Brain microvascular endothelial cell (primary cell): ENCODE measurements at regions not wholly inside any gene's neighbourhood (a gene's known extent, or its start where the extent isn't known, plus 50 kb on each side); places are given as distances from the start of the nearest gene placed in this dataset.
A peak's percentile ranks its signal among the peaks of the same experiment; 100 is the strongest.

Experiments
- DNase-seq: peaks from one replicate; pipeline ENCODE4 v3.0.0-alpha.2; 2020
- H3K27ac ChIP-seq: fragments of 250-450 bp; sonication (Bioruptor Pico); 2 replicates; pipeline ENCODE4 v1.5.1; 2020; ENCODE audit warnings: mild to moderate bottlenecking, moderate library complexity
- H3K27me3 ChIP-seq: fragments of 250-450 bp; sonication (Bioruptor Pico); replicated peaks from 2 replicates; pipeline ENCODE4 v1.5.1; 2020; ENCODE audit warnings: mild to moderate bottlenecking
- H3K36me3 ChIP-seq: fragments of 250-450 bp; sonication (Bioruptor Pico); replicated peaks from 2 replicates; pipeline ENCODE4 v1.5.1; 2020; ENCODE audit warnings: mild to moderate bottlenecking
- H3K4me3 ChIP-seq: 2 replicates; pipeline ENCODE4 v1.5.1; 2011; ENCODE audit warnings: low read depth, mild to moderate bottlenecking, control low read depth, low read length, moderate library complexity
- in situ Hi-C: cut with HindIII; loops from 2 replicates; pipeline ENCODE4 v1.10.0; 2017; ENCODE audit warnings: low sequenced_read_pairs, low pct_ligation_motif_present
- TF ChIP-seq, protein P1 (sequence below): IDR thresholded peaks from 2 replicates; pipeline ENCODE4 v1.5.1; 2011; ENCODE audit warnings: low read depth, mild to moderate bottlenecking, moderate library complexity, low read length, control low read depth, inconsistent platforms; ENCODE audit errors: missing control alignments

DNA sequence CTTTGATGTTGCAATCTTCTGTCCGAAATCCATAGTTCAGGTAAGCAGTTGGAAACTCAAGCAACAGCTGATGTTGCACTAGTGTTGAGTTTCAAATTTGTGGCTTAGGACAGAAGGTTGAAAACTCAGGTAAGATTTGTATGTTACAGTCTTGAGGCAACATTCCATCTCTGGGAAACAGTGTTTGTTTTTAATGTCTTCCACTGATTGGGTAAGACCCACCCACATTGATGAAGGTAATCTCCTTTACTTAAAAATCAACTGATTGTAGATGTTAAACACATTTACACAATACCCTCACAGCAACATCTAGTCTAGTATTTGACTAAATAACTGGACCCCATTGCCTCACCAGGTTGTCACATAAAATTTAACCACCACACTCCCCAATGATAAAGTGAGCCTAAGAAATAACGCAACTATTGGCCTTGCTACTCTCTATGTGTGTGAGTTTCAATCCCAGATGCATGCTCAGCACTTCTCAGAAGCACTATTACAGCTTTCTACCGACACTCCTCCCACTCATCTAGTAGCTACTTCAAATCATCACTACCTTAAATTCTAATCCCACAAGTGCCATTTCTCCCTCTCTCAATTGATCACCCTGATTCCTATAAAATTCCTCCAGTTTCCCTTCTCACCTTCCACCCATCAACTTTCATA, 164.0 kb downstream of the MBD2 start:
- no peaks in the 10 kb centered on the region for H3K27me3 ChIP-seq
- H3K36me3 ChIP-seq, result no peaks in the 10 kb centered on the region
- H3K27ac ChIP-seq, result no peak overlapping the region
- H3K4me3 ChIP-seq, result no peak overlapping the region
- TF ChIP-seq, protein P1, sequence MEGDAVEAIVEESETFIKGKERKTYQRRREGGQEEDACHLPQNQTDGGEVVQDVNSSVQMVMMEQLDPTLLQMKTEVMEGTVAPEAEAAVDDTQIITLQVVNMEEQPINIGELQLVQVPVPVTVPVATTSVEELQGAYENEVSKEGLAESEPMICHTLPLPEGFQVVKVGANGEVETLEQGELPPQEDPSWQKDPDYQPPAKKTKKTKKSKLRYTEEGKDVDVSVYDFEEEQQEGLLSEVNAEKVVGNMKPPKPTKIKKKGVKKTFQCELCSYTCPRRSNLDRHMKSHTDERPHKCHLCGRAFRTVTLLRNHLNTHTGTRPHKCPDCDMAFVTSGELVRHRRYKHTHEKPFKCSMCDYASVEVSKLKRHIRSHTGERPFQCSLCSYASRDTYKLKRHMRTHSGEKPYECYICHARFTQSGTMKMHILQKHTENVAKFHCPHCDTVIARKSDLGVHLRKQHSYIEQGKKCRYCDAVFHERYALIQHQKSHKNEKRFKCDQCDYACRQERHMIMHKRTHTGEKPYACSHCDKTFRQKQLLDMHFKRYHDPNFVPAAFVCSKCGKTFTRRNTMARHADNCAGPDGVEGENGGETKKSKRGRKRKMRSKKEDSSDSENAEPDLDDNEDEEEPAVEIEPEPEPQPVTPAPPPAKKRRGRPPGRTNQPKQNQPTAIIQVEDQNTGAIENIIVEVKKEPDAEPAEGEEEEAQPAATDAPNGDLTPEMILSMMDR, result no peak
- in situ Hi-C loops, result no loop called here
- DNase-seq, result no peak

DNA sequence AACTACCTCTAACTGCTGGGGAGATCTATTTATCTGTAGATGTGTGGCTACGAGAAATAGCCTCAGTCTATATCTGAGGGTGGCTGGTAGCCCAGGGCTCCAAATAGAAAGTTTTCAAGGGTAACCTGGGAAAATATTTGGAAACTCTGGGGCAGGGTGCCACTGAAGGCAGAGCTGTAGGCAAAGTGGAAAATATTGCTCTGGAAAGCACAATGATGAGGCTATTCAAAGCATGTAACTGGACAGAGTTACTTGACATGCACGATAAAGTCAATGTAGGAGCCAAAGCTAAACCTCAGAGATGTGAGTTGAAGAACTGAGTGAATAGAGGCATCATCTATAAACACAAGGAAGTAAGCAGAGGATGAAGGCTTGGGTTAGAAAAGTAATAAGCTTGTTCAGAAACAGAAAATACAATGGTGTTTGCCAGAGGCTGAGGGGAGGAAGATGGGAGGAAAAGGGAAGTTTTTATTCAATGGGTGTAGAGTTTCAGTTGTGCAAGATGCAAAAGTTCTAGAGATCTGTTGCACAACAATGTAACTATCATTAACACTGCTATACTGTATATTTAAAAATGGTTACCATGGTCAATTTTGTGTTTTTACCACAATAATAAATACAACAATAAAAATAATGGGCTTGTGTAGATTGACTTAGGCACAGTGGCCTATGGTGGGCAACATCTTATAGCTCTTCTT, 171.6 kb downstream of the MBD2 start:
- in situ Hi-C loops, result no loop called here
- H3K27ac ChIP-seq, result no peak overlapping the region
- TF ChIP-seq, protein P1, result no peak
- DNase-seq, result no peak
- no peaks in the 10 kb centered on the region for H3K36me3 ChIP-seq
- no peaks in the 10 kb centered on the region for H3K27me3 ChIP-seq
- H3K4me3 ChIP-seq, result no peak overlapping the region

DNA sequence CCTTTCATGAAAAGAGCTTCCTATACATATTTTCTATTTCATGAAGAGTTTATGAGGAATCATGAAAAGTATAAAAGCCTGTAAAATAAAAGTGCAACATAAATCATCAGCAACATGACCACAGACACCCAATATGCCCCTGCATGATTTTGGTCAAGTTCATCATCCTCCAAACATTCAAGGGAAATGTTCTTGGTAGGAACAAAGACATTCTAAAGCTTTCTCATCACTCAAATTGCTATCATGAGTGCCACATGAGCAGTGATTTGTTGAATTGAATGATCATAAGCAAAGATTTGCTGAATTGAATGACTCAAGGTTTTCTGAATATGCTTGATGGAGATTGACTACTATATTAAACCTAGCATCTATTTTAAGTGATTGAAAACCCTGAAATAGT, 172.2 kb downstream of the MBD2 start:
- Histone ChIP-seq H3K27ac (no peak overlapping the region), H3K4me3 (no peak overlapping the region), H3K27me3 (no peaks in the 10 kb centered on the region), H3K36me3 (no peaks in the 10 kb centered on the region)
- TF ChIP-seq, protein P1, result no peak
- in situ Hi-C loops, result no loop called here
- no peak for DNase-seq

DNA sequence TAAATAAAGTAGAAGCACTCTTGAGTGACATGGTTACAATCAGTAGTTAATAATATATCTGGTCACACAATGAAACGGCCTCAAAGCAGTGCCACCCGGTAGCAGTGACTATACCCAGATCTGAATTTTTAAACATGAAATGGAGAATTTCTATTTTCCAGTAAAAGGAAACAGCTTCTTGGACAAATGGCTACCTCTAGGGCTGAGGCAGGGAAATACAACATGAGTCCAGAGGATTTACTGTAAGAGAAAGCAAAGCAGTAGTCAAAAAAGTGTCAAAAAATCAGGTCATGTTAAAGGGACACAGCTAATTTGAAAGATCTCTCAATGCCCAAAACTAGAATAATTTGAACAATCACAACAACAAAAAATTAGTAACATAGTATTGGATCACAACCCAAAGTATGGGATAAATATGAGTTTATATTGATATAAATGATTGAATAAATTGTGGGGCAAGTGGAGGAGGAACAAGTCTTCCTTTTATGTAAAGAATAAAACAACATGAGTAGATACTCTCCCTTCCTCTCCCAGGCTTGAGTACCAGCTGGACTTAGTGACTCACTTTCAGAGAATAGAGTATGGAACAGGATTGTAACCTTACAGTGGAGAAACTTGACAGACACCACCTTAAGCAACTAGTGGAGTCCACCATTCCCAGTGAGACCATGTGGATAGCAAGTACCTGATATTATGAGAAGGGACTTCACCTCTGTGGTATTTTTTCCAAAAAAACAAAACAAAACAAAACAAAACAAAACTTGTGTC, 180.8 kb downstream of the MBD2 start:
- Histone ChIP-seq H3K4me3 (no peak overlapping the region), H3K27ac (no peak overlapping the region), H3K36me3 (no peaks in the 10 kb centered on the region), H3K27me3 (no peaks in the 10 kb centered on the region)
- in situ Hi-C loops, result no loop called here
- TF ChIP-seq, protein P1, result peak; percentile 21
- no peak for DNase-seq

DNA sequence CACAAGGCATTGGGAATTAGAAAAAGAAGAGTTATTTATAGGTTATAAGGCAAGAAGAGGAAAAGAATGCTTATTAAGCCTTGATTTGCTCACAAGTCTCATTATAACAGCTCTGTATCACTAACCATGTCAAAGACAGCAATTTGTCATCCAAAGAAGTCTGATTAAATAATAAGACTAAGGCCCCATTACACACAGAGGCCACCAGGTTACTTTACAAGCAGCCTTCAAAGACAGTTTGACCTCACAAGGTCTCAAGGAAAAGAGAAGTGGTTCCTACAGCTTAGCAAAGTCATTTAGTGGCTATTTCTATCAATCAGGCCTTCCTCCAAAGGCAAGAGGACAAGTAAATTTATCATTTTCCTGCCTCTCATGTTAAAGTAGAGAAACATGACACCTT, 188.5 kb downstream of the MBD2 start:
- TF ChIP-seq, protein P1, result no peak
- in situ Hi-C loops, result no loop called here
- H3K27me3 ChIP-seq, result no peaks in the 10 kb centered on the region
- no peaks in the 10 kb centered on the region for H3K36me3 ChIP-seq
- H3K27ac ChIP-seq, result no peak overlapping the region
- no peak for DNase-seq
- H3K4me3 ChIP-seq, result no peak overlapping the region
